ENCODE measurements at regions not wholly inside any gene's neighbourhood (a gene's known extent, or its start where the extent isn't known, plus 50 kb on each side); places are given as distances from the start of the nearest gene placed in this dataset.

- TF ChIP-seq CTCF (conservative IDR thresholded peaks at IDR 0.05) (no peak), EZH2 (IDR thresholded peaks at IDR 0.05; ENCODE audit: low read depth) (no peak)
Observed at GRCh38 chr11:10918698-10919097, 60.8 kb upstream of the ZBED5 start.
